ENCODE measurements at regions not wholly inside any gene's neighbourhood (a gene's known extent, or its start where the extent isn't known, plus 50 kb on each side); places are given as distances from the start of the nearest gene placed in this dataset.

DNA sequence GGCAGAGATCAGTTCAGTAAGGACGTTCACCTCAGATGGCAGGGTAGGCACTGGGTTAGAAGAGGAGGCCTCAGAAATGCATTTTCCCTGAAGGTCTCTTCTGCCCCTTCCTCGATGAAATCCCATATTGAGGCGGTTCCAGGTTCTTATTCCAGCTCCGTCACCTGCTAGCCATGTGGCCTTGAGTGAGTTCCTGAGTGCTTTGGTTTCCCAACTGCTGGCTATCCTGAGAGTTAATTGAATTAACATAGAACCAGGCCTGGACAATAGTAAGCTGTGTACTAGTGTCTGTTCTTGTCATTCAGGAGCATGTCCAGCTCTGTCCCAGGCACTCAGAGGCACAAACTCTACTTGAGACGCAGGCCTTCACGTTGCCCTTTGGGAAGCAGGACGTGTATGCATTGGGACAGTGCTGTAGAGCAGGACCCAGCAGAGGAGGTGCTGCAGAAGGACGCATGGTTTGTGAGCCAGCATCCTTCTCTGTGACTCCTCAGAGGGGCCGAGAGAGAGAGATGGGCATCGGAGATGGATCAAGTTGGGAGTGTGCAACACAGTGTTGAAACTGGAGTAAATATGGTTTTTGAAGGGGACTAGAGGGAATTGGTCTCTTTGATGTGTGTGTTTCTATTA is 114.2 kb downstream of the ASB7 start:
- TF ChIP-seq, protein P1, sequence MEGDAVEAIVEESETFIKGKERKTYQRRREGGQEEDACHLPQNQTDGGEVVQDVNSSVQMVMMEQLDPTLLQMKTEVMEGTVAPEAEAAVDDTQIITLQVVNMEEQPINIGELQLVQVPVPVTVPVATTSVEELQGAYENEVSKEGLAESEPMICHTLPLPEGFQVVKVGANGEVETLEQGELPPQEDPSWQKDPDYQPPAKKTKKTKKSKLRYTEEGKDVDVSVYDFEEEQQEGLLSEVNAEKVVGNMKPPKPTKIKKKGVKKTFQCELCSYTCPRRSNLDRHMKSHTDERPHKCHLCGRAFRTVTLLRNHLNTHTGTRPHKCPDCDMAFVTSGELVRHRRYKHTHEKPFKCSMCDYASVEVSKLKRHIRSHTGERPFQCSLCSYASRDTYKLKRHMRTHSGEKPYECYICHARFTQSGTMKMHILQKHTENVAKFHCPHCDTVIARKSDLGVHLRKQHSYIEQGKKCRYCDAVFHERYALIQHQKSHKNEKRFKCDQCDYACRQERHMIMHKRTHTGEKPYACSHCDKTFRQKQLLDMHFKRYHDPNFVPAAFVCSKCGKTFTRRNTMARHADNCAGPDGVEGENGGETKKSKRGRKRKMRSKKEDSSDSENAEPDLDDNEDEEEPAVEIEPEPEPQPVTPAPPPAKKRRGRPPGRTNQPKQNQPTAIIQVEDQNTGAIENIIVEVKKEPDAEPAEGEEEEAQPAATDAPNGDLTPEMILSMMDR (IDR thresholded peaks at IDR 0.05) = no peak
- TF ChIP-seq POLR2A (IDR thresholded peaks at IDR 0.05) = no peak

Measured in thyroid gland (tissue), 4 donors.